Cardiac muscle cell (in vitro differentiated cells and primary cell): ENCODE measurements at regions not wholly inside any gene's neighbourhood (a gene's known extent, or its start where the extent isn't known, plus 50 kb on each side); places are given as distances from the start of the nearest gene placed in this dataset.
A peak's percentile ranks its signal among the peaks of the same experiment; 100 is the strongest.

Source experiments
- DNase-seq, 2 donors: peaks; one replicate each; pipeline versions ENCODE4 v3.0.0 to v3.0.0-alpha.2; 2010 to 2017; ENCODE audit warnings: low read depth in 1 of 2, low spot score in 1 of 2
- H3K27ac ChIP-seq: fragments of 200-600 bp; sonication (generic); 2 replicates; pipeline ENCODE4 v1.5.1; 2016
- H3K27me3 ChIP-seq: fragments of 200-600 bp; sonication (generic); 2 replicates; pipeline ENCODE4 v1.6.0; 2016; ENCODE audit warnings: control low read depth
- H3K36me3 ChIP-seq: fragments of 200-600 bp; sonication (generic); 2 replicates; pipeline ENCODE4 v1.5.1; 2016; ENCODE audit warnings: control low read depth
- H3K4me1 ChIP-seq: fragments of 200-600 bp; sonication (generic); 2 replicates; pipeline ENCODE4 v1.8.1; 2017; ENCODE audit warnings: low read depth, mild to moderate bottlenecking, mixed run types
- H3K4me3 ChIP-seq: fragments of 200-600 bp; sonication (generic); 2 replicates; pipeline ENCODE4 v1.5.1; 2016; ENCODE audit warnings: mild to moderate bottlenecking
- H3K9me3 ChIP-seq: fragments of 200-600 bp; sonication (generic); 2 replicates; pipeline ENCODE4 v1.5.1; 2017; ENCODE audit warnings: low read depth, mild to moderate bottlenecking, control low read depth
- TF ChIP-seq, protein P1 (sequence below): IDR thresholded peaks from 2 replicates; pipeline ENCODE4 v1.5.1; 2012; ENCODE audit warnings: low read depth, mild to moderate bottlenecking, low read length

GRCh38 chr14:66380143-66380542, 106.0 kb upstream of the CCDC196 start:
- no peaks in the 10 kb centered on the region for H3K36me3 ChIP-seq
- no peaks in the 10 kb centered on the region for H3K27me3 ChIP-seq
- H3K4me3 ChIP-seq = no peak overlapping the region
- no peak overlapping the region for H3K27ac ChIP-seq
- no peaks in the 10 kb centered on the region for H3K4me1 ChIP-seq
- H3K9me3 ChIP-seq = no peaks in the 10 kb centered on the region
- peak in 1 of 2 donors; percentile 31 for DNase-seq
- TF ChIP-seq, protein P1, sequence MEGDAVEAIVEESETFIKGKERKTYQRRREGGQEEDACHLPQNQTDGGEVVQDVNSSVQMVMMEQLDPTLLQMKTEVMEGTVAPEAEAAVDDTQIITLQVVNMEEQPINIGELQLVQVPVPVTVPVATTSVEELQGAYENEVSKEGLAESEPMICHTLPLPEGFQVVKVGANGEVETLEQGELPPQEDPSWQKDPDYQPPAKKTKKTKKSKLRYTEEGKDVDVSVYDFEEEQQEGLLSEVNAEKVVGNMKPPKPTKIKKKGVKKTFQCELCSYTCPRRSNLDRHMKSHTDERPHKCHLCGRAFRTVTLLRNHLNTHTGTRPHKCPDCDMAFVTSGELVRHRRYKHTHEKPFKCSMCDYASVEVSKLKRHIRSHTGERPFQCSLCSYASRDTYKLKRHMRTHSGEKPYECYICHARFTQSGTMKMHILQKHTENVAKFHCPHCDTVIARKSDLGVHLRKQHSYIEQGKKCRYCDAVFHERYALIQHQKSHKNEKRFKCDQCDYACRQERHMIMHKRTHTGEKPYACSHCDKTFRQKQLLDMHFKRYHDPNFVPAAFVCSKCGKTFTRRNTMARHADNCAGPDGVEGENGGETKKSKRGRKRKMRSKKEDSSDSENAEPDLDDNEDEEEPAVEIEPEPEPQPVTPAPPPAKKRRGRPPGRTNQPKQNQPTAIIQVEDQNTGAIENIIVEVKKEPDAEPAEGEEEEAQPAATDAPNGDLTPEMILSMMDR = no peak

DNA sequence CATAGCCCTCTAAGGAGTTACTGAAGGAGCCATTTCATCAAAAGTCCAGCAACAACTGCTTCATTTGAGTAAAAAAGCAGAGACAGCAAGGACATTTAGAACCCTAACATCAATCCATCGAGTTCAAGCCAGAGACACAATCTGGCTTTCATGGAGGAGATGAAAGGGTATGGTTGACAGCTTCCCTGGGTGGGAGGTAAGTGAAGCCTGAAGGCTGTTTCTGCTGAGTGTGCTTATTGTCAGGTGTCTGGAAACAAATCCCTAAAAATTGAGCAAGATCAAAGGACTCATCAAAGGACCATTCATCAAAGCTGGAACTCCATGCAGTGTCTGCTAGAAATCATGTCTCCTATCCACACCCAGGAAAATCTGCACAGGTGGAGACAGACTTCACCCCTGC, 104.4 kb upstream of the CCDC196 start:
- H3K36me3 ChIP-seq = no peaks in the 10 kb centered on the region
- no peak overlapping the region for H3K27ac ChIP-seq
- TF ChIP-seq, protein P1 = no peak
- H3K9me3 ChIP-seq = no peaks in the 10 kb centered on the region
- H3K4me3 ChIP-seq = no peak overlapping the region
- H3K4me1 ChIP-seq = no peaks in the 10 kb centered on the region
- DNase-seq = no peak
- H3K27me3 ChIP-seq = no peaks in the 10 kb centered on the region

DNA sequence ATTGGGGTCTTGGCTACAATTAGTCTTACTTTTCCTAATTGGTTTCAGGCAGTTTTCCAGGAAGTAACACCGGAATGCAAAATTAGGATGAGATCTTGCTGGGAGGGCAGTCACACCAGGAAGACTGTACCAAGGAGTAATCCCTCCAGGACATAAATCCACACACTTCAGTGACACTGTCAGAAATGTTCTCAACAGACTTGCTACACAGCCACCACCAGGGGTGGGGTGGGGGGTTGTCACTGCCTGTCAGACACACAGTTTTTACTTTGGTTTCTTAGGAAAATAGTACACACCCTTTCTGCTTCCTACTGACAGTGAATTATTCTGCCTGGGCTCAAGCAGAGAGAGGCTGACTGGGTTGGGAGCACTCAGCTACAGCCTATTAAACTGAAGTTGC, 102.9 kb upstream of the CCDC196 start:
- H3K9me3 ChIP-seq = no peaks in the 10 kb centered on the region
- no peak overlapping the region for H3K27ac ChIP-seq
- H3K36me3 ChIP-seq = no peaks in the 10 kb centered on the region
- no peak for DNase-seq
- H3K4me3 ChIP-seq = no peak overlapping the region
- TF ChIP-seq, protein P1 = no peak
- no peaks in the 10 kb centered on the region for H3K27me3 ChIP-seq
- H3K4me1 ChIP-seq = no peaks in the 10 kb centered on the region

- TF ChIP-seq, protein P1 = no peak
- DNase-seq = no peak
- no peaks in the 10 kb centered on the region for H3K36me3 ChIP-seq
- H3K27me3 ChIP-seq = no peaks in the 10 kb centered on the region
- H3K4me3 ChIP-seq = no peak overlapping the region
- H3K4me1 ChIP-seq = no peaks in the 10 kb centered on the region
- H3K9me3 ChIP-seq = no peaks in the 10 kb centered on the region
- H3K27ac ChIP-seq = no peak overlapping the region
These were observed 102.4 kb upstream of the CCDC196 start for GRCh38 chr14:66383771-66384170.

DNA sequence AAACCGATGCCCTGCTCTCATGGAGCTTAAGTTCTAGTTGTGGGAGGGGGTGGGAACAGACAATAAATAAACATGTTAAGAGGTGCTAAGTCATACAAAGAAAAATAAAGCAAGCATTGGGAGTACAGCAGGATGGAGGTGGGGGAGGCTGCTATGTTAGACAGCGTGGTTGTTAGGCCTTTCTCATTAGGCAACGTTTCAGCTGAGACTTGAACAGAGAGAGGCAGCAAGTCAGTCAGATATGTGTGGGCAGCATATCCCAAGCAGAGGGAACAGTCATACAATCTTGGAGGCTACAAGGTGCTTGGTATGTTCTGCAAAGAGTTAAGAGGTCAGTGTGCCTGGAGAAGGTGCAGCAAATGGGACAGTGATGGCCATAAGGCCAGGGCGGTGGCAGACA, 97.7 kb upstream of the CCDC196 start:
- no peaks in the 10 kb centered on the region for H3K4me1 ChIP-seq
- H3K36me3 ChIP-seq = no peaks in the 10 kb centered on the region
- no peak overlapping the region for H3K27ac ChIP-seq
- no peak overlapping the region for H3K4me3 ChIP-seq
- no peaks in the 10 kb centered on the region for H3K9me3 ChIP-seq
- no peak for DNase-seq
- H3K27me3 ChIP-seq = no peaks in the 10 kb centered on the region
- TF ChIP-seq, protein P1 = no peak

- no peak overlapping the region for H3K27ac ChIP-seq
- no peaks in the 10 kb centered on the region for H3K9me3 ChIP-seq
- TF ChIP-seq, protein P1 = no peak
- no peaks in the 10 kb centered on the region for H3K36me3 ChIP-seq
- no peaks in the 10 kb centered on the region for H3K27me3 ChIP-seq
- no peaks in the 10 kb centered on the region for H3K4me1 ChIP-seq
- no peak for DNase-seq
- H3K4me3 ChIP-seq = no peak overlapping the region
These were observed 96.7 kb upstream of the CCDC196 start for GRCh38 chr14:66389481-66389880.
